ENCODE measurements at regions not wholly inside any gene's neighbourhood (a gene's known extent, or its start where the extent isn't known, plus 50 kb on each side); places are given as distances from the start of the nearest gene placed in this dataset.

GRCh38 chr13:71278512-71278911, 588.5 kb downstream of the DACH1 start:
- no peaks in the 10 kb centered on the region for H3K36me3 ChIP-seq (ENCODE audit: insufficient read depth, low read length)
- no peak for DNase-seq (ENCODE audit: insufficient read length, low spot score, missing footprints)
- H4K20me1 ChIP-seq (ENCODE audit: insufficient read depth, low read length) = no peaks in the 10 kb centered on the region
- H3K27me3 ChIP-seq (ENCODE audit: insufficient read depth, low read length) = no peaks in the 10 kb centered on the region
- H3K4me3 ChIP-seq (ENCODE audit: insufficient read depth, low read length) = no peak overlapping the region
- H3K4me2 ChIP-seq (ENCODE audit: insufficient read depth, low read length) = no peak overlapping the region
- no peak overlapping the region for H2AFZ ChIP-seq (ENCODE audit: low read length)
- H3K9me3 ChIP-seq (ENCODE audit: low read depth, low read length) = no peaks in the 10 kb centered on the region
- no peak for TF ChIP-seq CTCF (IDR thresholded peaks at IDR 0.05; ENCODE audit: extremely low read depth, low read depth, low read length)
- no peak overlapping the region for H3K27ac ChIP-seq (ENCODE audit: low read depth, low read length)
- no peaks in the 10 kb centered on the region for H3K79me2 ChIP-seq (ENCODE audit: insufficient read depth, low read length)
- no peaks in the 10 kb centered on the region for H3K4me1 ChIP-seq (ENCODE audit: insufficient read depth, low read length)

- Histone ChIP-seq H3K79me2 (ENCODE audit: insufficient read depth, low read length) (no peaks in the 10 kb centered on the region), H2AFZ (ENCODE audit: low read length) (no peak overlapping the region), H3K4me2 (ENCODE audit: insufficient read depth, low read length) (no peak overlapping the region), H4K20me1 (ENCODE audit: insufficient read depth, low read length) (no peaks in the 10 kb centered on the region), H3K36me3 (ENCODE audit: insufficient read depth, low read length) (no peaks in the 10 kb centered on the region), H3K9me3 (ENCODE audit: low read depth, low read length) (no peaks in the 10 kb centered on the region), H3K4me1 (ENCODE audit: insufficient read depth, low read length) (no peaks in the 10 kb centered on the region), H3K4me3 (ENCODE audit: insufficient read depth, low read length) (no peak overlapping the region), H3K27ac (ENCODE audit: low read depth, low read length) (no peak overlapping the region), H3K27me3 (ENCODE audit: insufficient read depth, low read length) (no peaks in the 10 kb centered on the region)
- no peak for TF ChIP-seq CTCF (IDR thresholded peaks at IDR 0.05; ENCODE audit: extremely low read depth, low read depth, low read length)
- DNase-seq (ENCODE audit: insufficient read length, low spot score, missing footprints) = no peak
Observed at GRCh38 chr13:71274923-71275608, 591.9 kb downstream of the DACH1 start.

- Histone ChIP-seq H3K27me3 (ENCODE audit: insufficient read depth, low read length) (no peaks in the 10 kb centered on the region), H4K20me1 (ENCODE audit: insufficient read depth, low read length) (no peaks in the 10 kb centered on the region), H3K27ac (ENCODE audit: low read depth, low read length) (no peak overlapping the region), H3K9me3 (ENCODE audit: low read depth, low read length) (no peaks in the 10 kb centered on the region), H3K36me3 (ENCODE audit: insufficient read depth, low read length) (no peaks in the 10 kb centered on the region), H3K4me1 (ENCODE audit: insufficient read depth, low read length) (no peaks in the 10 kb centered on the region), H3K79me2 (ENCODE audit: insufficient read depth, low read length) (no peaks in the 10 kb centered on the region), H3K4me2 (ENCODE audit: insufficient read depth, low read length) (no peak overlapping the region), H3K4me3 (ENCODE audit: insufficient read depth, low read length) (no peak overlapping the region), H2AFZ (ENCODE audit: low read length) (no peak overlapping the region)
- no peak for TF ChIP-seq CTCF (IDR thresholded peaks at IDR 0.05; ENCODE audit: extremely low read depth, low read depth, low read length)
- no peak for DNase-seq (ENCODE audit: insufficient read length, low spot score, missing footprints)
Observed at GRCh38 chr13:71261256-71261655, 605.7 kb downstream of the DACH1 start.

DNA sequence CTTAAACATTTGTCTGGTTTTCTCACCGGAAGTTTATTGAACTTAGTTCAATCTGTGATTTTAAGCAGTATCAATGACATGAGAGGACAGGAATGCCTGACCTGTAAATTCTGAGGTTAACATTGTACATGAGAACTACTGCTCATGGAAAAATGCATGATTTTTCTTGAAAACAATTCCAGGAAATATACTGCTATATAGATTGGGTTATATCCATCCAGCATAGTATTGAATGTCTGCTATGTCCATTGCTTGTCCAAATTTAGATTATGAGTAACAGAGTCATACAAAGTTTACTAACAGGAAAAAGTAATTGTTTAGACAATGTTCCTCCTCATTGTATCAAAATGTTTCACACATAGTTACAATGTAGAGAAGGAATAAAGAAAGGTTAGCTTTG, 606.8 kb downstream of the DACH1 start:
- no peak for TF ChIP-seq CTCF (IDR thresholded peaks at IDR 0.05; ENCODE audit: extremely low read depth, low read depth, low read length)

More for the DNA sequence above, 606.8 kb downstream of the DACH1 start:
- Histone ChIP-seq H4K20me1 (ENCODE audit: insufficient read depth, low read length) (no peaks in the 10 kb centered on the region), H2AFZ (ENCODE audit: low read length) (no peak overlapping the region), H3K9me3 (ENCODE audit: low read depth, low read length) (no peaks in the 10 kb centered on the region), H3K27me3 (ENCODE audit: insufficient read depth, low read length) (no peaks in the 10 kb centered on the region), H3K4me3 (ENCODE audit: insufficient read depth, low read length) (no peak overlapping the region), H3K27ac (ENCODE audit: low read depth, low read length) (no peak overlapping the region), H3K36me3 (ENCODE audit: insufficient read depth, low read length) (no peaks in the 10 kb centered on the region), H3K4me1 (ENCODE audit: insufficient read depth, low read length) (no peaks in the 10 kb centered on the region), H3K79me2 (ENCODE audit: insufficient read depth, low read length) (no peaks in the 10 kb centered on the region), H3K4me2 (ENCODE audit: insufficient read depth, low read length) (no peak overlapping the region)
- DNase-seq (ENCODE audit: insufficient read length, low spot score, missing footprints) = no peak

Measured in osteoblast (primary cell).